ENCODE measurements at regions not wholly inside any gene's neighbourhood (a gene's known extent, or its start where the extent isn't known, plus 50 kb on each side); places are given as distances from the start of the nearest gene placed in this dataset.

DNA sequence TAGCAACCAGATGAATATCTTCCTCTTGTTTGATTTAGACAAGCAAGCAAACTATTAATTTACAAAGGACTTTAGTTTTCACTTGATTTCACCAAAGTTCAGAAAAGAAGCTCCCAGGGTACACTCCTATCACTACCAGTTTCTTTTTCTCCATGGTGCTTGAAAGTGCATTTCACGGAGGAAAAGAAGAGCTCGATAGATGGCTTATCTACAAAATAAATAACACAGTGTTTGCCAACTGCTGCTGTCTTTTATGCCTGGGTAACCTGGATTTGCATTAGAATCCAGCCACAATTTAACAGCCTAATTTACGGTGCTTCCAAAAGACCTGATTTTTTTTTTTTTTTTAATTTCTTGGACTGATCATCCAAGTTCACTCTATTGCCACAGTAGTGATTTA, 275.7 kb downstream of the GPR37 start:
- DNase-seq, result no peak

DNA sequence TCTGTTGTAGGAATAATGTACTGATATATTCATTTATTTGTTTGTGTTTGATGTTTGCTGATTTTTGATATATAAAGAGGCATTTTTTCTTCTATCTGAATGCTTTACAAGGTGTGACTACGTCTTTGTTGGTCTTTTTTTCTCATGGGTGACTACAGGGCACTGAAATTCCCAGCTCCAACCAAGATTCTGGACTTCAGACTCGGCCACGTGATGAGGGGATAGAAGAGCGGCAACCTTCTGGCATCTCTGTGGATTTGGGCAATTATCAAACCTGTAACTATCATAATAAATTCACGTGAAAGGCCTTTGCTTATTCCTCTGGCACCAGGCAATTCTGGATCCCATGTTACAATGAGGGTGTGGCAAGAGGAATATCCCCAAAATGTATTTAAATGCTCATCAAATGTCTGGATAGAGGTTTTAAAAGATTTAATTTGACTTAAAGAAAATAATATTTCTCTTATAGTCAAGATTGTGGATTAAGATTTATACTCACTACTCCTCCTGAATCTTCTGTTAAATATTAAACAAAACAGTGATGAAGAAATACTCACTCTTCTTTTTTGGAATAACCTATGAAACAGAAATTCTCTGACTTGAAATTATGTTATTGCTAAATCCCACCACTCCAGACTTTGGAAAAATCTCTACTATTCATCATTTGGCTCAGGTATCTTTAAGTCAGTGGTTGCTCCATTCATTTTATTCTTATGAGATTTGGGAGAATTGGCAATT, 276.3 kb downstream of the GPR37 start:
- no peak for DNase-seq

DNA sequence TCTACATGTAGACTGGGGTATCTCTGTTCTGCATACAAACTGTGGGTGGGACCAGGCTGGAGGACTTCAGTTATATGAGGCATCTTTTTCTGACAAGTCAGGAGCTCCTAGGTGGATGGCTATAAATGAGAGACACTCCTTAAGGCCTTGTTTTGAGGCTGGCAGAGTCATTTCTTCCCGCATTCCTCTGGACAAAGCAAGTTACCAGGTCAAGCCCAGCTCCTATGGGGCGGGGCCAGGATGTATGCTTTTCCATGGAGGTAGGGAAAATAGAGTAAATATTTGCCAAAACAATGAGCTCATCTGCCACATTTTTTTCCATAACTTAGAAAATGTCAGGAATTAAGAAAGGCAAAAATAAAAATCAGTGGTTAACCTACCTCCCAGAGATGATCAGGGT, 283.4 kb downstream of the GPR37 start:
- DNase-seq, result no peak

DNA sequence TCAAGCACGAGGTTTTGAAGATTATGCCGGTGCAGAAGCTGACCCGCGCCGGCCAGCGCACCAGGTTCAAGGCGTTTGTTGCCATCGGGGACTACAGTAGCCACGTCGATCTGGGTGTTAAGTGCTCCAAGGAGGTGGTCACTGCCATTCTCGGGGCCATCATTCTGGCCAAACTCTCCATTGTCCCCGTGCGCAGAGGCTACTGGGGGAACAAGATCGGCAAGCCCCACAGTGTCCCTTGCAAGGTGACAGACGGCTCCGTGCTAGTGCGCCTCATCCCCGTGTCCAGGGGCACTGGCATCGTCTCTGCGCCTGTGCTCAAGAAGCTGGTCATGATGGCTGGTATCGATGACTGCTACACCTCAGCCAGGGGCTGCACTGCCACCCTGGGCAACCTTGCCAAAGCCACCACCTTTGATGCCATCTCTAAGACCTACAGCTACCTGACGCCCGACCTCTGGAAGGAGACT, 284.7 kb downstream of the GPR37 start:
- no peak for DNase-seq

DNA sequence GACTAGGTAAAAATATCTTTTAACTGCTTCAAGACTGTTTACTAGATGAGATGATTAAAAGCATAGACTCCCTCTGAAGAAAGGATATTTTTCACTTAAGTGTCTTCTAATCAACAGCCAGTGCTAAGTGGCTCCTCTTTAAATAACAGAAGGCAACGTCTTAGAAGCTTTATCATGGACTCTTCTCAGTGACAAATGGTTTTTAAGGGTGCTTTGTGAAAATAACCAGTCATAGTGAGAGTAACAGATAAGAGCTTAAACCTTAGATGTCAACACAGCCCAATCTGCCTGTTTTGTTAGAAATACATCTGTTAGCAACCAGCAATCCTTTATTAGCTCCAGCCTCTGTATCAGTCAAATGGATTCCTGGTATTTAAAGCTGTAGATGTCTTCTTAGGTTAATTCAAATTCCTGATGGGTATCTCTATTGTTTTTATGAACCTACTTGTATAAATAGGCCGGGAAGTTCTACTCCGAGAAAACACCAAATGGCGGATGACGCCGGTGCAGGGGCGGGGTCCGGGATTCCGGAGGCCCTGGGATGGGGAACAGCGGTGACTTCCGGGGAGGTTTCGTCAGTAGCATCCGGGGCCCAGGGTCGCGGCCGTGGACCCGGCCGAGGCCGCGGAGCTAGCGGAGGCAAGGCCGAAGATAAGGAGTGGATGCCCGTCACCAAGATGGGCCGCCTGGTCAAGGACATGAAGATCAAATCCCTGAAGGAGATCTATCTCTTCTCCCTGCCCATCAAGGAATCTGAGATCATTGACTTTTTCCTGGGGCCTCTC, 285.4 kb downstream of the GPR37 start:
- no peak for DNase-seq

DNA sequence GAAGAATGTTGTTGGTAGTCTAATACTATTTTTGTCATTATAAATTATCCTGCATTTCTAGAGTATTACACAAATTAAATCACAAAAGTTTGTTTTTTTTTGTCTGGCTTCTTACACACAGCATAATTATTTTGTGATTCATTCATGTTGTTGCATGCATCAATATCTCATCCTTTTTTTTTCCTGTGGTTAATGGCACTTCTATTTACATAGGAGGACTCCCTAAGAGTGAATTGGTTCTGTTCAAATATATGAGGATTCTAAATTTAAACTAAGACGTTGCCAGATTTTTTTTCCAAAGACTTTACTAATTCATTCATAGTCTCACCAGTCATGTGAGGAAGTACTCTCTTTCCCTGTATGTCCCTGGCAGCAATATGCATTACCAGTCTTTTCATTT, 303.3 kb downstream of the GPR37 start:
- DNase-seq, result no peak

DNA sequence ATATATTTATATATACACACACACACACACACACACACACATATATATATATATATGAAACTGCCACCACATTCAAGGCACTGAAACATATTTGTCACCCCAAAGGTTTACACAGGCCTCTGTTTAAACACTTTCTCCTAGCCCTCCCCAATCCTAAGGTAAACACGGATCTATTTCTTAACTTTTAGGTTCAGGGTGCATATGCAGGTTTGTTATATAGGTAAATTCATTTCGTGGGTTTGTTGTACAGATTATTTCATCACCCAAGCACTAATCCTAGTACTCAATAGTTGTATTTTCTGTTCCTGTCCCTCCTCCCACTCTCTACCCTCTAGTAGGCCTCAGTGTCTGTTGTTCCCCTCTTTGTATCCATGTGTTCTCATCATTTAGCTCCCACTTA, 305.0 kb downstream of the GPR37 start:
- DNase-seq, result no peak

DNA sequence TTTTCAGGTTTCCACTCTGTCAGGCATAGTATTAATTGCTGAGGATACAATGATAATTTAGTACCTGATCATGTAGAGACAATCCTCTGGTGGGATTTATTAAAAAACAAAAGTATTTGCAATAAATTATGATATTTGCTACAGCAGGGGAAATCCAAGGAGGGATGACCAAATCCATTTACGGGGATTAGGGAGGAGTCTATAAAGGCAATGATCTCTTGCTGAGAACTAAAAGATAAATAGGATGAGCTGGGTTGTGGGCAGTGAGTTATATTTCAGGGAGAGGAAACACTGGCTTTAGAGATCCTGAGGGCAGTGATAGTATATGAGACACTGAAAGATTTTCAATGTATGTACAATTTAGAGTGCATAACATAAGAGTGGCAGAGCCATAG, 305.5 kb downstream of the GPR37 start:
- no peak for DNase-seq

DNA sequence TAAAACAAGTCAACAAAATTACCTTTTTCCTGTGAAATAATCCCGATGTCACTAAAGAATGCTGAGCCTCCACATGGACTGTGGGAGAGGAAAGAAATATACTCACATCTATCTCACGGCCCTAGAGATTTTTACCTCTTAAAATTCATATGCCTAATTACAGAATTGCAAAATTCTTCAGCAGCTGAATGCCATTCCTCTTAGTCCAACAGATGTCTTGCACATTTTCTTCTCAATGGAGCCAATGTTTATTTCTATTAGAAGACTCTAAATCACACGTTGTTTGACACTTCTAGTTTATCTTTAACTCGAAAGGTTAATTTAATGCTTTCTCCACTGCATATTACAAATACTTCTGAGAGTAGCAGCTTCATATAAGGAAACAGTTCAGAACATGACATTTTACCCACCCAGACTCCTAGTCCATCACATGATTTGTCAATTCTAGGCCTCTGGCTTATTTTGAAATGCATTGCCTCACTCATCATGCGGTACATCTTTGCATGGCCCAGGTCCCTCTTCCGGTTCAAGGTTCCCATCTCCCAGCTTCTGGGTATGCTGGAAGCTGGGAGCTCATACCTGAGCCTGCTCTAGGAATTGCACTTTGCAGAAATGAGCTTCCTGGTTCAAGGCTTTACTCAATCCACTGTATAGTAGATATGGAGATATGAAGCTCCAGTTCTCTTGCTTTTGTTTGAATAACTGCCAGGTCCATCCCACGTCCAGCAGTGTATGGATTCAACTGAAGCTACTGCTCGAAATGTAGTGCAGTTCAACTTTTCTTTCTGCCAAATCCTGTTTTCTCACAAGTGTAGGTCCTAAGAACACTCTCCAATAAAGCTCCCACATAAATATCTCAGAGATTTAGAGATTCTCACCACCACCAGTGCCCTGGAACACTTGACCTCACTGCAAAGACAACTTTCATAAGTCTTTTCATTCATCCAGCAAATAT, 306.2 kb downstream of the GPR37 start:
- peak; percentile 6 for DNase-seq

DNA sequence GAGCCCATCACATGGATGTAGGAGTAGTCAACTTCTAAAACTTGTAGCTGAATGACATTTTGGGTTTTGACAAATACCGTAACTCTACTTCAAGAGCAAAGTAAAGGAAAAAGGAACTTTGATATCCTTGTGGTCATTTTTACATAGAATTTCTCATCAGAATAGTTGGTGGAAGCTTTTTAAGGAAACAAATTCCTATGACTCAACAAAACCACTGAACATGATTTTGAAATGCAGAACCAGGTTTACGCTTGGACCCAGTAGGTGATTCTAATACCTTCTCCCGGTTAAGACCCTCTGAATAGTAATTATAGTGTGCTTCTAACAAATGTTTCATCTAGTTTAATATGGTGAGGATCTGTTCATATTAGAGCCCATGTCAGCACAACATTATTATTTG, 307.8 kb downstream of the GPR37 start:
- no peak for DNase-seq

DNA sequence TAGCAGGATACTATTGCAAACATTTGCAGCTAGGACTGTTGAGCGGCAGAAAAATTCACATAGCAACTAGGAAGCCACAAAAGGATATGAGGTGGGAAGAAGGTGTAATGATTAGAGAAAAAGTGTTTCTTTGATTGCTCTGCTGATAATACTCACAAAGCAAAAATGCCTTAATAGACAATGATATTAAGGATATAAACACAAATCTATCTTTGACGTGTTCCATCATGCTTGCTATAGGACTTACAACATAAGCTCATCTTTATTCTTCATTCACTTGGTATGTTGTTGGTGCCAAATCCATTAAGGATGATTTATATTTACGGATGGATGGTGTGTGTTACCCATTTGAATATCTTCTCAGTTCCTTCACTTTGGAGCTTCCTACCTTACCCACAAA, 309.3 kb downstream of the GPR37 start:
- DNase-seq, result no peak

DNA sequence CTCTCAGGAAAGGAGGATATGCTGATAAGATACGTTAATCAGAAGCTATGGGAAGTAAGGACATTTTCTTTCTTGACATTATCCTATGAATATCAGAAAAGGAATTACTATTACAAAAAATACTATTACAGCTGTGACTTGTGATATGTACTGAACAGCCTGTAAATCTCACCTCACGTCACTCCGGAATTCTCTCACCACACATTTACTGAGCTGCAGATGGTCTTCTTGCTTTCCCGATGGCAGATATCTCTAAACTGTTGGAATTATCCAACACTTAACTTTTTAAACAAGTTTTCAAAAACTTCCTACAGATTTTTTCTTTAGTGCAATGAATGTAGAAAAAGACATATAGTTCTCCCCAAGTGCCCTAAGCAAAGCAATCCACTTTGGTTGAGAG, 313.4 kb downstream of the GPR37 start:
- DNase-seq, result no peak

DNA sequence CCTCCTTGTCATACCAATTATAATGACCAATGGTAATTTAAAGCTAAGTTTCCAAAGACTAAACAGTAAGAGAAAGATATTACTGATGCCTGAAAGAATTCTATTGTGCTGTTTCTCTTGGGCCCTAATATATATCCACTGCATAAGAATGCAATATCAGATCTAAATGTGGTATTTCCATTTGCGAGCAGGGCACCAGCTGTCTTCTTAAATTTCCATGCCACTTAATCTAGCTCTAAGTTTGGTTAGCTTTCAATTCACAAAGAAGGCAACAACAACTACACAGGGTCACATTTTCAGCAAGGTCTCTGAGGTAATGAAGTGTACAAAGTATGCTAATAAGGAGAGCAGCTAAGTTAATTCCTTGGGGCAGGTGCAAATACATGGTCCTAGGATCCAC, 315.7 kb downstream of the GPR37 start:
- no peak for DNase-seq

DNA sequence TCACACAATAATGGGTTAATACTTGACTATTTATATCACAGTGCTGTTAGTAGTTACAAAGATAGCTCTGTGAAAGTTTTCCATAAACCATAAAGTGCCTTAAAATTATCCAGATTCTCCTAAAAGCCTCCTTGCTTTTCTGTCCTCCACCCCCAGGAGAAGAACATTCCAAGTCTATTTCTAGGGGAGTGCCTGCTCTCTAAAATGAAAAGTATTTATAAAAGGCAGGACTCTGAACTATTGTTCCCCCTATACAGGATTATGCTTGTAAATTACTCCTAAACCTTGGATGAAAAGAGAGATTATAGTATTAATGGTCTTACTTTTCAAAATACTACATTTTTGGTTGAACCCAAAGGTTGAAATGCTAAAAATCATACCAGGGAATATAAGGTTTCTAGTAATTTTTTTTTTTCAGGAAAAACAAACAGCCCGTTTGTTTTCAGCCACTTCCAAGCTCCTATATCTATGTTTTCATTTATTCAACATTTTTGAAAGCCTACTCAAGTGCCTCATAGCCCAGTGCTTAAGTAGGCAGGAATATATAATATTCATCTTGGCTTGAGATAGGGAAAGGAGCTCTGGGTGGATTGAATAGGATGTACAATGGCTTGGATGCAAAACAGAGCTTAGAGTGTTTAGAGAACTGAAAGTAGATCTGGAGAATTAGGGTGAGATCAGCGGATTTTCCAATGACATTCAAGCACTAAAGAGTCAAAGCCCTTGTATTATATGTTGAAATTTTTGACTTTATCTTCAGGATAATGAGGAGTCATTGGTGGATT, 320.7 kb downstream of the GPR37 start:
- no peak for DNase-seq

DNA sequence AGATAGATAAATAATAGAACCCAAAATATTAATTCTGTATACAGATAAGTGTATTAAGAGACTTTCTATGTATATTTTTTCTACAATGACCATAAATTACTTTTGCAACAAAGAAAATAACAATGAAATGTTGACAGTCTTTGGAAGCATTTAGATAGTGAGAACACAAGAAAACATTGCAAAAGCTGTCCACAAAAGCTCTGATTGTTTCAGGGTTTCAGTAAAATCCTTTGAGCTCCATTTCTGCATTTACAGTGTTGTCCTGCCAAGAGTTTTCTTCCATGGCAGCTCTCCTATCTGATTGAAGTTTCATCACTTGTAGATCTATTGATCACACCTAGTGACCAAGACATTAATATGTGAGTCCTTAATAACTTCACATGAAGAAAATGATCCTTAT, 321.8 kb downstream of the GPR37 start:
- no peak for DNase-seq

DNA sequence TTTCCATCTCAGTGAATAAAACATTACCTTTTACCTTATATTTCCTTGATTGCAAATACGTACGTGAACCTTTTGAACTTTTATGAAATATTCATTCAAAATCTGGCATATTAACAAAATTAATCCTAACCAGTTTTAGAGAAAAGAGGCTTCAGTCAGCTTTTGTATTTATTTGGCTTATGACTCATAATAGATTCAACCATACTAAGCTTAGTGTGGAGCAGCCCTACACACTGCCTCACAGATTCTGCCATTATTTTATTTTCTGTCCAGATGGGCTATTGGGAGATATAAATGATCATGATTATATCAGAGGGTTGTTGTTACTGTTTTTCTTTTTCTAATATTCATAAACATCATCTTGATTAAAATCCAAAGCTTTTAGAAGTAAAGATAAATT, 325.5 kb downstream of the GPR37 start:
- DNase-seq, result no peak

DNA sequence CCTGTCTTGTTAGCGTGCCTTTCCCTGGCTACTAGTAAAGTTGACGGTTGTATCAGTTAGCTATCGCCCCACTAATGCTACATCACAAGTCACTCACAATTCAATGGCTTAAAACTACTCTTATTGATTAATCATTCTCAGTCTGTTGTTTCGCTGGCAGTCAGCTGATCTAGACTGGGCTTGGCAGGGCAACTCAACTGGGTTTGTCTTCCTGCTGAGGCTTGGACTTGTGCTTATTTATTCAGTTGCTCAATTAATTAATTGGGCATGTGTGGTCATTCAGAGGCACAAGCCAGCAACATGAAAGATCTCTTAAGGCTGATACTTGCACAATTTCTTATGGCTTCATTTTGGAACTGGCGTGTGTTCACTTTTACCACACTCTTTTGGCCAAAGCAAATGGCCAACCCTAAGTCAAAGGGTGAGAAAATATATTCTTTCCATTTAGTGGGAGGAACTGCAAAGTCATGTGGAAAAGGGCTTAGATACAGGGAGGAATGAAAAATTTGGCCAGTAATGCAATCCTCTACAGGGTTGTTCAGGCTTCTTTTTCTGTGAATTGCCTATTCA, 333.5 kb downstream of the GPR37 start:
- no peak for DNase-seq

DNA sequence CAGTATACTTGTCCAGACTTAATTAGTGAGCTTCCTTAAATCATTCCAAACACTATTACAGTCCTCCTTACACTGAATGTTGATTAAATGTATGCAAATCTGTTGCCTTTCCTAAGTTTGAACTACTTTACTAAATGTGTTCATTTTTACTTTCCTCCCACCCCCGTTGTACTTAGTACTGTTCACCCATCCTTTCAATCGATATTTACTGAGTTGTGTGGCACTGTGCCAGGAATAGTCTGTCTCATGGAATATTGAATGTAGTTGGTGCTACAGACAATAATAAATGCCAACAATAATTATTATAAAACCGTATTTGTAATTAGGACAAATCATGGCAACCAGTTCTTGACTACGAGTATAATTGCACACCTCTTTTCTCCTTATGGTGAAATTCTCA, 335.7 kb downstream of the GPR37 start:
- no peak for DNase-seq

DNA sequence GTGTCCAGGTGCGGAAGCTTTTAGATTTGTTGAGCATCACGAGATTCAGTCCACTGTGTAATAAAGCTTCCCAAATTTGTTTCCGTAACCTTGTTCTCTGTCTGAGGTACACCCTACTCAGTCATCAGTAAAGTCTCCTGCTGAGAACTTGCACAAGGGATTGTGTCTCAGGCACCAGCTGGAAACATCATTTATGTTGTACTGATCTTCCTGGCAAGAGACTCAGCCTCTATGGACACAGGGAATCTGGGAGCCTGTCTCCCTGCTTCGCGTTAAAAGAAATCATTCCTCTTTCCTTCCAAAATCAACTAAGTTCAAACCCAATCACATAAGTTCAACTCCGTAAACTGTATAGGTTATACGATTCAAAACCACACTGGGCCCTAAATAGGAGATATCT, 336.8 kb downstream of the GPR37 start:
- DNase-seq, result no peak

DNA sequence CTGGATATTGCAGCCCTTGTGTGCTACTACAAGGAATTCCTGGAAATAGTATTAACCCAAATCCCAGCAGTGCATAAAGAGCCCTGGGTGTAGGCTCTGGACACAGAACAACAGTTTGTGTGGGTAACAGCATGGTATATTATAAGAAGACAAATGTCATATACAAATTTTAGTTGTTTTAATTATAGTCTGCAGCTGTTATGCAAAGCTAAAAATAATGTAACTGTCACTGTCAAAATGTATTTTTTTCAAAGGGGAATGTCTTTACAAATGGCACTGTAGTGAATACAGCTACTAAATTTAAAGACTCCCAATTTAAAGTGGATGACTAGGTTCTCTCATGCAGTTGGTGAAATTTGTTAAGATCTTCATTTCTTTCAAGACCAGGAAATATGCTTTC, 339.0 kb downstream of the GPR37 start:
- no peak for DNase-seq

DNA sequence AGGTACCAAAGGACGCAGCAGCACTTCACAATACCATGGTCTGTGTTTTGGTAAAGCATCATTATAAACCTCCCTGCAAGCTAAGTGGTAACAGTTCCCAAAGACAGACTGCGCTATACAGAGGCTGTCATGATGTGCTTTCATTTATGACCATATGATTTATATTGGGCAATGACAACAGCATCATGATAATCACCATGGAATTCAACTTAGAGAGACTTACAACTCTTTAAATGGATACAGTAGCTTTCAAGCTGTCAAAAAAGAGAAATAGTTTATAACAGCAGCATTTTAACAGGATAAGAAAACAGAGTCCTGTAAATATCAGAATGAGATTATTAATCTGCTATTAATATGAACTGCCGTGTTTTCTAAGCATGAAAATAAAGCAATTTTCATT, 341.7 kb downstream of the GPR37 start:
- no peak for DNase-seq

DNA sequence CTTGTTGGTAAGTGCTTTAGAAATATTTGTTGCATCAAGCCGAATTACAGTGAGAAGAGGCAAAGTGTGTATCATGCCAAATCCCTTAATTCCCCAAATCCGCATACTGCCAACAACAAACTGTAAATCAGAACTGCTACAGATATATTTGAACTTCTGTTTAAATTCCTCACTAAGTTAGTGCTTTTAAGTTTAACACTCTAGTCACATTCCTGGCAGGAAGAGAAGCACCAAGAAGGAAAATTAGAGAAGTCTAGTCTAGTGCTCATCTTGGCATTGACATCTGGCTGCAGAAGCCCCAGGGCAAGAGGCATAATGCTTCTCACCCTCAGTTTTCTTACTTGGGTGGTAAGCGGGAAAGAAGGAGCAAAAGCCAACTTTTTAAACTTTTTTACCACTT, 343.5 kb downstream of the GPR37 start:
- DNase-seq, result no peak

Measured in skin of body (tissue), 1 donor.